Caco-2 (cell line): ENCODE measurements at regions not wholly inside any gene's neighbourhood (a gene's known extent, or its start where the extent isn't known, plus 50 kb on each side); places are given as distances from the start of the nearest gene placed in this dataset.

Source experiments
- BruUV-seq: library from RNA; stranded (reverse); fragments of 400-500 nt; replicated peaks from 2 replicates; lab custom pipeline; 2021; lab: Mats Ljungman, UMichigan
- CTCF ChIA-PET: fragments of 300-600 bp; sonication (Branson Sonifier 250); formaldehyde crosslinking; loops from one replicate; lab custom pipeline; 2022; ENCODE audit warnings: antibody characterized with exemption; lab: Charles Lee
- POLR2A ChIA-PET: fragments of 300-600 bp; sonication (Branson Sonifier 250); formaldehyde crosslinking; loops from one replicate; lab custom pipeline; 2022; ENCODE audit warnings: antibody characterized with exemption; lab: Charles Lee
- DNase-seq, 2 experiments: peaks; one replicate each; pipeline versions ENCODE4 v3.0.0 to v3.0.0-alpha.2; 2020 to 2022
- H3K27me3 ChIP-seq: replicated peaks from 2 replicates; pipeline ENCODE4 v1.6.0; 2011; ENCODE audit warnings: low read length; ENCODE audit not compliant: control insufficient read depth, insufficient read depth
- H3K36me3 ChIP-seq: 2 replicates; pipeline ENCODE4 v1.5.1; 2011; ENCODE audit warnings: low read length; ENCODE audit not compliant: control insufficient read depth, insufficient read depth
- H3K4me1 ChIP-seq: fragments of 250-450 bp; sonication (Bioruptor Pico); 2 replicates; pipeline ENCODE4 v1.5.1; 2020; ENCODE audit warnings: mild to moderate bottlenecking
- H3K4me3 ChIP-seq: 2 replicates; pipeline ENCODE4 v1.5.1; 2011; ENCODE audit warnings: low read depth, mild to moderate bottlenecking, control low read depth, low read length
- H3K9me3 ChIP-seq: fragments of 250-450 bp; sonication (Bioruptor Pico); 2 replicates; pipeline ENCODE4 v1.5.1; 2020; ENCODE audit warnings: mild to moderate bottlenecking, moderate library complexity
- H3K27ac Mint-ChIP-seq: one replicate; pipeline ENCODE4 v1.8.0; 2022; ENCODE audit warnings: mixed read lengths; ENCODE audit not compliant: unreplicated experiment
- H3K27me3 Mint-ChIP-seq: one replicate; pipeline ENCODE4 v1.8.0; 2022; ENCODE audit warnings: mixed read lengths; ENCODE audit not compliant: insufficient read depth, unreplicated experiment
- H3K36me3 Mint-ChIP-seq: one replicate; pipeline ENCODE4 v1.8.0; 2022; ENCODE audit warnings: mild to moderate bottlenecking, mixed read lengths; ENCODE audit not compliant: insufficient read depth, unreplicated experiment
- H3K4me1 Mint-ChIP-seq: one replicate; pipeline ENCODE4 v1.8.0; 2022; ENCODE audit warnings: low read depth, mixed read lengths; ENCODE audit not compliant: unreplicated experiment
- H3K4me3 Mint-ChIP-seq: one replicate; pipeline ENCODE4 v1.8.0; 2022; ENCODE audit warnings: mild to moderate bottlenecking, moderate library complexity, mixed read lengths; ENCODE audit not compliant: unreplicated experiment
- H3K9me3 Mint-ChIP-seq: one replicate; pipeline ENCODE4 v1.8.0; 2022; ENCODE audit warnings: mixed read lengths; ENCODE audit not compliant: unreplicated experiment
- intact Hi-C: fragments of 100-400 bp; cut with micrococcal nuclease; formaldehyde crosslinking; loops from one replicate; pipeline ENCODE4 v1.10.0; 2022; ENCODE audit not compliant: unreplicated experiment
- TF ChIP-seq, protein P1 (sequence below), 2 experiments: fragments of 200-600 bp in 1 of 2; IDR thresholded peaks; 1 replicate in 1 of 2; 2 replicates in 1 of 2; pipeline versions ENCODE4 v1.5.1 to v1.8.0; 2011 to 2022; ENCODE audit warnings: antibody characterized with exemption in 1 of 2, control low read depth in 1 of 2, inconsistent platforms in 1 of 2, low read depth in 1 of 2, low read length in 1 of 2, mild to moderate bottlenecking in 1 of 2, moderate library complexity in 1 of 2; ENCODE audit not compliant: insufficient read depth in 1 of 2, severe bottlenecking in 1 of 2, unreplicated experiment in 1 of 2

- no TSS peak for BruUV-seq
- Histone ChIP-seq H3K9me3 (no peaks in the 10 kb centered on the region), H3K27me3 (no peaks in the 10 kb centered on the region), H3K4me1 (no peaks in the 10 kb centered on the region), H3K36me3 (no peaks in the 10 kb centered on the region), H3K4me3 (no peak overlapping the region)
- Mint-ChIP-seq H3K27me3 (no peaks in the 10 kb centered on the region), H3K4me3 (no peak overlapping the region), H3K36me3 (no peaks in the 10 kb centered on the region), H3K27ac (no peak overlapping the region), H3K4me1 (no peaks in the 10 kb centered on the region), H3K9me3 (no peaks in the 10 kb centered on the region)
- ChIA-PET POLR2A (no interaction called here), CTCF (no interaction called here)
- no peak for DNase-seq
- TF ChIP-seq, protein P1, sequence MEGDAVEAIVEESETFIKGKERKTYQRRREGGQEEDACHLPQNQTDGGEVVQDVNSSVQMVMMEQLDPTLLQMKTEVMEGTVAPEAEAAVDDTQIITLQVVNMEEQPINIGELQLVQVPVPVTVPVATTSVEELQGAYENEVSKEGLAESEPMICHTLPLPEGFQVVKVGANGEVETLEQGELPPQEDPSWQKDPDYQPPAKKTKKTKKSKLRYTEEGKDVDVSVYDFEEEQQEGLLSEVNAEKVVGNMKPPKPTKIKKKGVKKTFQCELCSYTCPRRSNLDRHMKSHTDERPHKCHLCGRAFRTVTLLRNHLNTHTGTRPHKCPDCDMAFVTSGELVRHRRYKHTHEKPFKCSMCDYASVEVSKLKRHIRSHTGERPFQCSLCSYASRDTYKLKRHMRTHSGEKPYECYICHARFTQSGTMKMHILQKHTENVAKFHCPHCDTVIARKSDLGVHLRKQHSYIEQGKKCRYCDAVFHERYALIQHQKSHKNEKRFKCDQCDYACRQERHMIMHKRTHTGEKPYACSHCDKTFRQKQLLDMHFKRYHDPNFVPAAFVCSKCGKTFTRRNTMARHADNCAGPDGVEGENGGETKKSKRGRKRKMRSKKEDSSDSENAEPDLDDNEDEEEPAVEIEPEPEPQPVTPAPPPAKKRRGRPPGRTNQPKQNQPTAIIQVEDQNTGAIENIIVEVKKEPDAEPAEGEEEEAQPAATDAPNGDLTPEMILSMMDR (IDR thresholded peaks at IDR 0.05; ENCODE audit: insufficient read depth in 1 of 2, low read depth in 1 of 2, low read length in 1 of 2, severe bottlenecking in 1 of 2, unreplicated experiment in 1 of 2): no peak
- intact Hi-C loops: no loop called here
Observed at GRCh38 chr11:15590132-15590531, 475.4 kb downstream of the INSC start.

DNA sequence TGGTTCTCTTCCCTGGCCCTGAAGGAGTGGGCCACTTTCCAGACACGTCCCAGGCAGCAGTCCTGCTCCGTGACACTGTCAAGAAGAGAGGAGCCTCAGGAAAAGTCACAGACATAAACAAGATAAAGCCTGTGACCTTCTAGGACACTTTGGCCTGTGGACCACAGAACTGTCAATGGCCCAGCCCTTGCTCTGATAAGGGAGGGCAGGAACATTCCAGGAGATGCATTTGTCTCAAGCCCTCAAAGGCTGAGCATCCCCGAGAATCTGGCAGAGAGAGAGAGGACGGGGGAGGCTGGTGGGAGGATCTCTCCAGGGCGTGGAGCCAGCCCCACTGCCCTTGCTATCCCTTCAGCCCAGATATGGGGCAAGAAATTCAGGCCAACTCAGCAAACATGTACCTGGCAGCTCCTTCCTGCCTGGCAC, 476.4 kb downstream of the INSC start:
- Mint-ChIP-seq H3K27ac (no peak overlapping the region), H3K4me3 (no peak overlapping the region), H3K27me3 (no peaks in the 10 kb centered on the region), H3K4me1 (no peaks in the 10 kb centered on the region), H3K9me3 (no peaks in the 10 kb centered on the region), H3K36me3 (no peaks in the 10 kb centered on the region)
- intact Hi-C loops: no loop called here
- DNase-seq: no peak
- BruUV-seq: no TSS peak
- POLR2A ChIA-PET: no interaction called here
- TF ChIP-seq, protein P1 (IDR thresholded peaks at IDR 0.05; ENCODE audit: insufficient read depth in 1 of 2, low read depth in 1 of 2, low read length in 1 of 2, severe bottlenecking in 1 of 2, unreplicated experiment in 1 of 2): no peak
- H3K4me3 ChIP-seq: no peak overlapping the region
- H3K27me3 ChIP-seq: no peaks in the 10 kb centered on the region
- H3K36me3 ChIP-seq: no peaks in the 10 kb centered on the region
- H3K9me3 ChIP-seq: no peaks in the 10 kb centered on the region
- CTCF ChIA-PET: no interaction called here
- H3K4me1 ChIP-seq: no peaks in the 10 kb centered on the region

- no peaks in the 10 kb centered on the region for H3K9me3 Mint-ChIP-seq
- no peaks in the 10 kb centered on the region for H3K36me3 ChIP-seq
- no peak for DNase-seq
- H3K27me3 ChIP-seq: no peaks in the 10 kb centered on the region
- no peak overlapping the region for H3K4me3 Mint-ChIP-seq
- H3K27ac Mint-ChIP-seq: no peak overlapping the region
- no peaks in the 10 kb centered on the region for H3K36me3 Mint-ChIP-seq
- no peaks in the 10 kb centered on the region for H3K4me1 Mint-ChIP-seq
- ChIA-PET CTCF (no interaction called here), POLR2A (no interaction called here)
- intact Hi-C loops: no loop called here
- H3K9me3 ChIP-seq: no peaks in the 10 kb centered on the region
- H3K4me3 ChIP-seq: no peak overlapping the region
- BruUV-seq: no TSS peak
- no peaks in the 10 kb centered on the region for H3K27me3 Mint-ChIP-seq
- no peaks in the 10 kb centered on the region for H3K4me1 ChIP-seq
- TF ChIP-seq, protein P1 (IDR thresholded peaks at IDR 0.05; ENCODE audit: insufficient read depth in 1 of 2, low read depth in 1 of 2, low read length in 1 of 2, severe bottlenecking in 1 of 2, unreplicated experiment in 1 of 2): no peak
Observed at GRCh38 chr11:15594607-15595006, 479.9 kb downstream of the INSC start.
